ENCODE measurements at regions not wholly inside any gene's neighbourhood (a gene's known extent, or its start where the extent isn't known, plus 50 kb on each side); places are given as distances from the start of the nearest gene placed in this dataset.

DNA sequence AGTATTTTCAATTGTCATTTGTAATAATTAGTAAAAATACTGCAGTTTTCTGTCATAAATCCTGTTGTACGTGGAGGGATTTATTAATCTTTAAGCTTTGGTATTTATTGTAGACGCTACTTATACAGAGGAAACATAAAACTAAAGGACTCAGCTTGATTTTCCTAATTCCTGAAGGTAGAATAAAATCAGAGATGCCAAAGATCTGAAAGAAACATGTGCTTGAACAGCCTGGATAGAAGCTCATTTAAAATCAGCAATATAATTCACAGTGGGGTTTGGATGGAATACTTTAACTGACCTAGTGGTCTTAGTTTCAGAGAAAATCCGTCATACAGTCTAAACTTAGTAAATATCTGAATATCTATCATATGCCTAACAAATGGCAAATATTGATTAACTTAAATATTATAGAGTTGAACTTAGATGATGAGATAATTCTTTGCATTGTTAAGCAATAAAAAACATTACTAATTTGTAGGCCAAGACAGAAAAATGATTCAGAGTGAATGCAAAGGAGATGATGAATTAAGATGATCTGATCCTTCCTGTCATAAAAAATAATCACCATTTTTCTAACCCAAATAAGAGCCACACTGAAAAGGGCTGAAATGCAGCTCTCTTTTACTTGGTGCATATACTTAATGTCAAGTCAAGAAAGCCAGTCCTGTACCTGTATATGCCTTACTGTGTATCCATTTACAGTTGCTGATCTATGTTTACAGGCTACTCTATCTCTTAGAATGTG, 397.1 kb upstream of the DCN start:
- DNase-seq (ENCODE audit: low read depth in 2 of 2) = no peak

DNA sequence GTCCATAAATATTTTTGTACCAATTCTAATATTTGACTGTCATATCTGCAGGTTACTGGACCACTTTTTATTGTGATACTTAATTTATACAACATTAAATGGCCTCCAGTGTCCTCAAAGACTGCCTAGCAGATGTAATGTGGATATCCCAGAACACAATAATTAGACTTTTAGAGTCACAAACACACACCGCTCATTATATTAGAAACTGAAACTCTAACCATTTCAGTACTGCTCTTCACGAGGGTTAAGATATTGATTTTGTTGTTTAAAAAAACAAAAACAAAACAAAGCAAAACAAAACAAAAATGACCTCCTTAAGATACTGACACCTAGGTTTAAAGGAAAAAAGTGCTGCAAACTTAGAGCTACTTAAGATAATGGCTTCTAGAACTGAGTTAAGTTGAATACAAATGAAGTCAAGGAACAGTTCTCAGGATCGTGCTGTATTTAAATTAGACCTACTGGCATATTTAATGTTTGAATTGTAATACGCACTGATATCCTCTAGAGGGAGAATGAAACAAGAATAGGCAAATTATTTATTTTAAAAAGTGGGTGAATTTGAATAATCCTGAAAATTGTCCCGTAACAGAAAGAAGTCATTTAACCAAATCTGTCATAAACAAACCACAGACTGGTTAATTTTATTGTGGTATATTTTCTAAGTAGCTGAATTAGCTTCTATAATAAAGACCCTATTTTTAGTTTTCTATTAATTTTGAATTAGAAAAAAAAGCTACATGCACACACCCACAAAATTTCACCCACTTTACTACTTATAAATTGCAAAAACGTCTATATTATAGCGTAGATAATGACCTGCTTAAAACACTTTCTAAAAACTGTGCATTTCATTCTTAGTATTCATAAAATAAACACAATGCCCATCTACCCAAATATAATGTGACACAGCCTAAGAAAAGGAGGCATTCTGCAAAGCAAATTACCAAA, 395.2 kb upstream of the DCN start:
- DNase-seq (ENCODE audit: low read depth in 2 of 2) = no peak

DNA sequence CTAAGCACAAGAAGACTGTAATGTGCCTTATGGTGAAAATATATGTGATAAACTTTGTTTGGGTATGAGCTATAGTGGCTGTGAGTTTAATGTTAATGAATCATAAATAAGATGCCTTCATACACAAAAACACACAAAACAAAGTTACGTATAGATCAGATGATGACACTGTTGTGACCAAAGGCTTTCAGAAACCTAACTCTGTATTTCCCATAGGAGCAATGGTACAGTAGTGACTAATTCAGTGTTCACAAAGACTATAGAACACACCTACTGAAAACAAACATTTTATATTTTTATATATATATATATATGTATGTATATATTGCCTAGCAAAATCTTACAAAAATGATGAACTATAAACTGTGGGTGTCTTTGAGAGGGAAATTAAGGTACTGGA, 393.8 kb upstream of the DCN start:
- DNase-seq (ENCODE audit: low read depth in 2 of 2) = no peak

DNA sequence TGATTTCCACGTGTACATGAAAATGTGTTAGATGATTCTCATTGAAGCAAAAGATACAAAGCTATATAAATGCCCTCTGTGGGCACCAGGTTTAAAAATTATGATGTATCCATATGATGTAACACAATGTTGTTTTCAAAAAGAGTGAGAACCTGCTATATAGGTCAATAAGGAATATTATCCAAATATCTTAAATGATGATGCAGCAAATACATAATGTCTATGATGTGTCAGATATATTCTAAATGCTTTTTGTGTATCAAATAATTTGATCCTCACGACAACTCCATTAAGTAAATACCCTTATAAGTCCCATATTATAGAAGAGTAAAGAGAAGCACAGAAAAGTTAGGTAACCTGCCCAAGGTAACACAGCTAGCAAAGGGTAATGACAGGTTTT, 393.0 kb upstream of the DCN start:
- no peak for DNase-seq (ENCODE audit: low read depth in 2 of 2)

DNA sequence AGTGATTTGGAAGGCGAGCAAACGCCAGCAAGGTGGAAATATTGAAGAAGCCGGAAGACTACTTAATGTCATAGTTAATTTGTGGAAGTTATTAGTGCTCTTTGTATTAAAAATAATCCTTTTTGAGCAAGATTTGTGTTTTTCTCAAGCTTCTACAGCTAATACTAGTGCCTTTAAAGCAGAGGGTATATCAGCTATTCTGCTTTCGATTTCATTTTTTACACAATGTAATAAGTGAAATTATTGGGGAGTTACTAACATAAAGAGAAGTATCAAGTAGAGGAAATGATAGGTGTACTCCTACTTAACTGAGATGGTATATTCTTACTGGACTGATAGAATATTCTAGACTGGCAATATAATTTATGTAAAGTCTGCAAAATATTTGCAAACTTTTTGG, 392.4 kb upstream of the DCN start:
- DNase-seq (ENCODE audit: low read depth in 2 of 2) = no peak

DNA sequence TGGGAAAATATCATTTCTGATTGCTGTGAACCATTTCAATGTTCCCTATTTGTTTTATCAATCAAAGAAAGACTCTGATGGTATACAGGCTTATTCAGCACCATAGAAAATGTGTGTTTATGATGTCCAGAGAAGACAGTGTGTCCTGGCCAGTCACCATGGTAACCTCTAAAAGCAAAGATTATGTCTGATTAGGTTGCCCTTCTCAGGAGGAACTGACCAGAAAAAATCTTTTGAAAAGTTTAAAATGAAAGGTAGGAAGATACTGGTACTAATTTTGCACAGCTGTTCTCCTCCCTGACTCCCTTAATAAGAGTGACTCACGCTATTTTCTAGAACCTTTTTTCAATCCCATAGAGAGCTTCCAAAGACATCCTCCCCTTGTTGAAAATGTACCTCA, 391.8 kb upstream of the DCN start:
- DNase-seq (ENCODE audit: low read depth in 2 of 2) = no peak

DNA sequence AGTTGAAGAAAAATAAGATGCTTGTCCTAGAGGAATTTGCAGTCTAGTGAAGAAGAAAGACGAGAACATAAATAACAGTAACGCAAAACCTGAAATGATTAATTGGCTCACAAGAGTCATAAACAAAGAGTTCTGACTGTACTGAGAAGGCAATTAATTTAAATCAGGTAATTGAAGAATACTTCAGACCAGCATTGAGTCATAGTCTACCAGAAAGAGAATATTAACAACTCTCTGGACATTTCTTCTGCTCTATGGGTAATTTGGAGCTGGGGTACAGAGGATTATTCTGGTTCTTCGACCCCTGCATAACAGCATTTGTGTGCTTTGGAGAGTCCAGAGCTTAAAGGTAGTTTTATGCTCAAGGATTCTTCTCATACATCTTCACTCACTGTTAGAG, 390.3 kb upstream of the DCN start:
- DNase-seq (ENCODE audit: low read depth in 2 of 2) = no peak

DNA sequence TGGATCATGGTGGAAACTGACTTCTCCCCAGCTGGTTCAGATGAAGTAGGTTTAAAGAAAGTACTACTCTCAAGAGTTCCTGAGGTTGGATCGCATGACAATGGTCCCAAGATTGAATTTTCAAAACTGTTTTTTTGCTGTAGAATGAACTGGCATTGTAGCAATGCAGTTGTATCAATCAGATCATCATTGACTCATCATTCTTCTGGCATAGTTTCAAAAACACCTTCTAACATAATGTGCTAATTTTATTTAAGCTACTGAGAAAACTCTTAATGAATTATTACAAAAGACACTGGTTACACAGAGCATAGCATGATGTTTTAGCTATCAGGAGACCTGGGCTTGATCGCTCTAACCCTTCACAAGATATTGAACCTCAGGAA, 384.5 kb upstream of the DCN start:
- no peak for DNase-seq (ENCODE audit: low read depth in 2 of 2)

DNA sequence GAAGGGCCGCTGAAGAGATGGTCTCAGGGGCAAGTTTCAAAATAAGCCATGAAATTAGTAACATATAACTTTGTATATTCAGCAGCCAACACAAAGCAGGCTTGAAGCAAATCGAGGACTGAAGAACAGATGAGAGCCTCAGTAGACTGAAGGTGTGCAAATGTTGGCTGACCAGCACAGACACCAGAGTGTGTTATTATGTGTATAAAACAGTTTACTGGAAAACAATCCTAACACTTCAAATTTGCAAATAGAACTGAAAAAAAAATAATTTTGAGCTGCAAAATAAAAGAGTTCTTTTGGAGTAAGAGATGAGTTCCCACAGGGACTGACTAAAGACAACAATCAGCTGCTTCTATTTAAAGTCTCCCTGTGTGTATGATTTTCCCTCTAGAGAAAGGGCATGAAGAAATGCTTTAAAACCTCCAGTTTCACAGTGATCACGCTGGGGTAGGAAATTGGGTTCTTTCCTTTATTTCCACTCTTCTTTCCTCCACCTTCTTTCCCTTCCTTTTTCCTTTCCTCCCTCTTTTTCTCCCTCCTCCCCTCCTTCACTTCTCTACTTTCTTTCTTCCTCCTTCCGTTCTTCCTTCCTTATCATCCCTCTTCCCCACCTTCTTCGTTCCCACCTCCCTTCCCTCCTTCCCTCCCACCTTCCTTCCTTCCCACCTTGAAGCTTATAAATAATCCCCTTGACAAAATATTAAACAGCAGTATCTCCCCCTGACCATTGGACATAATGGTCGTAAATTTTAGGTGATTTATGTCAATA, 383.9 kb upstream of the DCN start:
- DNase-seq (ENCODE audit: low read depth in 2 of 2) = no peak

DNA sequence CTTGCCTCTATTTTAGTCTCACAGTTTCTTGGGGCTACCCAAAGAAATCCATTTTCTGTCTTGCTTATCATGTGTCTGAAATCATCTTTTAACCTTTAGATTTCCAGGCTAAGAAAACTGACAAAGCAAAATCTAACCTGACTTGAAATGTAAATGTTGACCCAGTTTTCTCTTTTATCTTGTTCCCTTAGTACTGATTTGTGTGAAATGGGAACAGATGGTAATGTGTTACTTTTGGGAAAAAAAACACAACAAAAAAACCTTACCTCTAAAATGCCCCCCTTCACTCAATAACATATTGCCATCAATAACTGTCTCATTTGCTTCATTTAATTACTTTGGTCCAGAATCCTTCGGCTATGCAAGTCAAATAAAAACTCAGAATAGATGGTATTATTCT, 383.2 kb upstream of the DCN start:
- no peak for DNase-seq (ENCODE audit: low read depth in 2 of 2)

DNA sequence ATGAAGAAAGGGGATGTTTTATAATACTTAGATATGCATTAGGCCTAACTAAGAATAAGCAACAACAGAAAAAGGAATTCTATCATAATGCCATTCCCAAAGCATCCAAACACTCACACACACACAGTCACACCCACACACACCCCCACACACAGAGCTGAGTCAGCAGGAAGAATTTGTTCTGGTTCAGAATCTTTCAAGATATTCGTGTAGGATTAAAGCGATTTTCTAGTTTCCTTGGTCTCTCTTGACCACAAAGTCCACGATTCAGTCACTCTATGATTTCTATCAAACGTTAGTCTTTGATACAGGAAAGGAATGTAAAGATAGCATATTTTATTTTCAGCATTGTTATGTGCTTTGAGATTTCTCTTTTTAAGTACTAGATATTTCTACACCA, 382.6 kb upstream of the DCN start:
- DNase-seq (ENCODE audit: low read depth in 2 of 2) = peak in 1 of 2 donors; percentile 5

DNA sequence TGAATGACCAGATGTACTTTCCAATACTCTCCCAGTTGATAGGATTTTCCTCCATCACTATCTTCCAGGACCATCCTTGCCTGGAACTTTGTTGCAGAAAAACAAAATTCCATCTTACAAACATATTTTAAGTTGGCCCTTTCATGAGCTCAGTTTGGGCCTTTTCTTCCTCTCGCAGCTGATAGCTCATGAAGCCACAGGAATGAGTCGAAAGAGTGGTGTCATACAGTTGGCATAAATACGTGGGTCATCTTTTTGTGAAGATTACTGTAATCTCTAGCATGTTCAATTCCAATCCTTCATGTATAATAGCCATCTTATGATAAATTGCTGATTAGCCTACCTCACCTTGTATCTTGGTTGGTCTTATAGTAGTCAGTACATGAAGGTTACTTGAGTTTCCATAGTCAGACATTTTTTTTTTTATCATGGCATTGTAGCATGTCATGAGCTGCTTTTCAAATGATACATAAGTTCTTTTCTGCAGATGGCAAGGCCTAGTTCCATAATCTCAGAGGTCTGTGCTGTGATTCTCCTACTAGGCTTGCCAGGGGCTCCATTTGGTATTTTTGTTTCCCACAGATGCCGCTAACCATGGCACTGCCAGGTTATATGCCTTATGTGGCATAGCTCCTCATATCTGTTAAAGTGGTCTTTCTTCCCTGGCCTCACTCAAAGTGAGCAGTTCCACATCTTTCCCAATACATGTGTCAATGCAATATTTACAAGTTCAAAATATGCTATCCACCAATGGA, 380.6 kb upstream of the DCN start:
- no peak for DNase-seq (ENCODE audit: low read depth in 2 of 2)

DNA sequence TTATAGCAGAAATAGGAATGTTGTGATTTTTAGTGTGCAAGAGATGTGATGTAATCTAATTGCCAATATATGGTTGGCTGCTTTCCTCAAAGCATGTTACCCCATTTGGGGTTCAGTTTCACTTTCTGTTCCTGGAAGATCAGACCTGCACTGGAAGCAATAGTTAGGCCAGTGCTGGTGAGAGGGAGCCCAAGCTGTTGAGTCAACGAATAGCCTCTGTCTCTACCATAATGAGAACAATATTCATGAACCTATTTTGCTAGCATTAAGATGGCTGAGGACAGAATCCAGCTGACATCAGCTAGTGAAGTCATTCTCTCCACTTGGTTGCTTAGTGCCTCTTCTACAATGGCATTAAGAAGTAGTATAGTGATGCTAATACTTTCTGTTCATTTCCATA, 379.9 kb upstream of the DCN start:
- DNase-seq (ENCODE audit: low read depth in 2 of 2) = no peak

DNA sequence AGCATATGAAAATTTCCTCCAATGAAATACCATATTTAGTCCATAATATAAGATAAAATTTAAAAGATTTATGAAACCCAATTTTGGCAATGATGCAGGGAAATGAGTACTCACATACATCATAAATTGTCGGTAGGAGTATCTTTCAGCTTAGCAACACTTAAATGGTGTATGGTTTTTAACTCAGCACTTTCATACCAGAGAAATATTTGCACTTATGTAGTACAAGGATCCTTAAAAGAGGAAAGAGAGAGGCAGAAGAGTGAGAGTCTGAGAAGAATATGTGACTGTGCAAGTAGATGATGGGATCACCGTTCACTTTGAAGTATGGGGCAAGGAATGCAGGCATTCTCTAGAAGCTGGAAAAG, 379.3 kb upstream of the DCN start:
- no peak for DNase-seq (ENCODE audit: low read depth in 2 of 2)

DNA sequence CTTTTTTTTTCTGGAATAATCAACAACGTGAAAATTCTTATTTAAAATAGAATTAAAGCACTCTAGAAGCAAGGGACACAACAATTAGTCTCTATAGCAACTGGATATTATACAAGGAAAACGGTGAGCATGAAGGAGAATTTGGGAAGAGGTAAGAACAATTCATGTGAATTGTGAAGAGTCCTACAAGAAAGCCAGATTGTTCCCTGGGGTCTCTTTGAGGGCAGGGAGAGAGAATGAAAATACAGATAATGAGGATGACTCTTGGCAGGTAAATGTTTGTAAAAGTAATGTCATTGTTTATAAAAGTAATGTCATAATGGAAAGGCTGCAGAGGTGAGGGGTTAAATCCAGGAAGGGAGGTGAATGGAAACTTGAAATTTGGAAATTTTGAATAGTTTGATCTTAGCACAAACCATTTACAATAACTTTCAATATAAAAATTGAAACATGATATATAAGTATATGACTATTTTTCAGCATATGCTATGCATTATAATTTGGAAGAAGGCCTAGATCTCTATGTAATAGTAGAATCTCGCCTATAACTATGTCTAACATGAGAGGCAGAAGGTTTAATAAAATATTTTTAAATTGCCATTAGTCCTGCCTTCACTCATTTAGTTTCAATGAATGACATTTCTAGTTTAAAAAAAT, 378.8 kb upstream of the DCN start:
- no peak for DNase-seq (ENCODE audit: low read depth in 2 of 2)

DNA sequence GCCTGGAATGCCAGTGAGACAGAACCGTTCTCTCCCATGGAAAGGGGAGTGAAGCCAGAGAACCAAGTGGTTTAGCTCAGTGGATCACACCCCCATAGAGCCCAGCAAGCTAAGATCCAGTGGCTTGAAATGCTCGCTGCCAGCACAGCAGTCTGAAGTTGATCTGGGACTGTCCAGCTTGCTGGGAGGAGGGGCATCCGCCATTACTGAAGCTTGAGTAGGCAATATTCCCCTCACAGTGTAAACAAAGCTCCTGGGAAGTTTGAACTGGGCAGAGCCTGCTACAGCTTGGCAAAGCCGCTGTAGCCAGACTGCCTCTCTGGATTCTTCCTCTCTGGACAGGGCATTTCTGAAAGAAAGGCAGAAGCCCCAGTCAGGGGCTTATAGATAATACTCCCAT, 374.3 kb upstream of the DCN start:
- no peak for DNase-seq (ENCODE audit: low read depth in 2 of 2)

DNA sequence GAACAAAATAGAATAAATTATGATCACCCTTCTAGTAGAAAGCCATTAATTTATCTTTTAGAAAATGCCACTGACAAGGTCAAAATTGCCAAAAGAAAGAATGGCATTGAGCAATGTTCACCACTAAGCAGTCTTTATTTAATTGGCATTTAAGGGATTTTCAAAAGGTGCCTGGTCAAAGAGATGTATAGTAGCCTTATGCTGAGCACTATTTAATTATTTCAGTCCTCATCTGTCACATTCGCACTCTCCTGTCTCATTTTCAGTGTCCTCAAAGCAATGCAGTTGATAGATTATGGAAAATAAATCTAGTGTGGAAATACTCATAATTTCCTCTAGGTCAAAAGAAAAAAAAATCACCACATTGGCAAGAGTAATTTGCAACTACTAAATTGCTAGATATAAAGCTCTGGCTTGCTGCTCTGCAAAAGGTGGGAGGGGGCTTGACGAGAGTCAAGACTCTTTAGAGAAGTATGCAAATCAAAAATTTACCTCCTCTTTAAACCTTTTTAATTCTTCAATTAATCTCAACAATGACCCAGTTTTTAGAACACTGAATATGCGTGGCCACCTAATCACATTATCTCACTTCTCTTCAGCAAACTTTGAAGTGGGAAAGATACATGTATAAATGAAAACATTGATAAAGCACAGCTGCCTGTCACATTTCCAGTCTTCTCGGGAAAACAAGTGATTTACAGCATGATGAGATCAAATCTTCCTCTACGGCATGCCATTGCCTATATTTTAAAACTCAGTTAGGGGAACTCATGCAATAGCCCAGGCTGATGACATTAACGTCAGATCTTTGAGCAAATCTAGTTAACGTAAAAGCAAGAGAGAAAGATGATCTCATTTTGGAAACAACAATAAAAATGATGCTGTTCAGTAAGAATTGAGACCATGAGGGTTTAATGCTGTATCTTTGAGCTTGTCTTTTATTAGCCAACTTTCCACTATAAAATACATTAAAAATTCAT, 373.1 kb upstream of the DCN start:
- DNase-seq (ENCODE audit: low read depth in 2 of 2) = no peak

DNA sequence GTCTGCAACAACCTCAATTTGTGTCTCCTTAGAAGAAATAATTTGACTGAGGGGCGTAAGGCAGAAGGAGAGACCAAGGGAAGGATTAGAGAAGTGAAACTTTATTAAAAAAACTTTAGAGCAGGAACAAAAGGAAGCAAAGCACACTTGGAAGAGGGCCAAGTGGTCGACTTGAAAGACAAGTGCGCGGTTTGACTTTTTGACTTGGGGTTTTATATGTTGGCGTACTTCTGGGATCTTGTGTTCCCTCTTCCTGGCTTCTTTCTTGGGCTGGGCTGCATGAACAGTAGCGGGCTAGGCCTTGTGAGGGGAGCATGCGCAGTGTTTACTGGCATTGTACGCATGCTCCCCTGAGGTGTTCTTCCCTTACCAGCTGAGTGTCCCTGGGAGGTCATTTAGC, 369.3 kb upstream of the DCN start:
- DNase-seq (ENCODE audit: low read depth in 2 of 2) = no peak

DNA sequence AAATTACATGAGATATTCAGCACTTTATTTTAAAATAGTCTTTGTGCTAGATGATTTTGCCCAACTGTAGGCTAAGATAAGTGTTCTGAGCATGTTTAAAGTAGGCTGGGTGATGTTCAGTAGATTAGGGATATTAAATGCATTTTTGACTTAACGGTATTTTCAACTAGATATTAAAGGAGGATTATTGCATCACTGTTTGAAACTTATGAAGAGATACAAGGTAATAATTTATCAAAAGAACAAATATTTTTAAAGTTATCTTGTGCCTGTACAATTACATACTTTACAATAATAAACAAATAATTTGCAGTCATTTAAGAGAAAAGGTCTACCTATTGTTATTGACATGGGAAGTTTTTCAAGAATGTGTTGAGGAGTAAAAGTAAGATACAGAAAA, 368.6 kb upstream of the DCN start:
- no peak for DNase-seq (ENCODE audit: low read depth in 2 of 2)

DNA sequence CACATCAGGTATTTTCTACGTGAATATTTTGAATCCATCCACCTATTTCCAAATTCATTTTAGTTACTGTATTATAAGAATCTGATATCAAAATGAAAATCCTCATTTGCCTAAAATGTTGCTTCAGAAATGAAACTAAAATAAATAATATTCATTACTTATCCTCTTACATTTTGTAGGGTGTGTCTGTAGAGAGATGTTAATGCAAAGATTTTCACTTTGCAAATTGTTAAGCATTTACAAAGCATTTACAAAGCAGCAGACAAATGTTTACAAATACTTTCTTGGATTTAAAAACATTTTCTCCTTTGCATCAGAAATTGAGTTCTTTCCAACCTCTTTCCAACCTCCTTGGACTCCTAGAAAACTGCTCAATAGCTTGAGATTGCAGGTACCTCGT, 360.0 kb upstream of the DCN start:
- DNase-seq (ENCODE audit: low read depth in 2 of 2) = no peak

Measured in stimulated activated CD8-positive, alpha-beta memory T cell treated with anti-CD3 and anti-CD28 coated beads, Interleukin-2, amount 100 ng/mL, for 48 hours (primary cell).